H9 (cell line): ENCODE measurements at regions not wholly inside any gene's neighbourhood (a gene's known extent, or its start where the extent isn't known, plus 50 kb on each side); places are given as distances from the start of the nearest gene placed in this dataset.

Experiments
- DNase-seq: peaks from one replicate; pipeline ENCODE4 v3.0.0-alpha.2; 2017
- H2AFZ ChIP-seq: one replicate; pipeline ENCODE4 v1.6.1; 2013; ENCODE audit warnings: mild to moderate bottlenecking, low read length, control low read depth, moderate library complexity
- H2AK5ac ChIP-seq: 2 replicates; pipeline ENCODE4 v1.6.1; 2013; ENCODE audit warnings: low read length, control low read depth, mixed read lengths; ENCODE audit not compliant: insufficient read length
- H2BK120ac ChIP-seq: one replicate; pipeline ENCODE4 v1.6.1; 2013; ENCODE audit warnings: low read depth, mild to moderate bottlenecking, low read length, control low read depth, inconsistent platforms; ENCODE audit not compliant: poor library complexity, severe bottlenecking
- H2BK12ac ChIP-seq: 2 replicates; pipeline ENCODE4 v1.6.1; 2013; ENCODE audit warnings: low read length, control low read depth, mixed read lengths, low read depth; ENCODE audit not compliant: insufficient read length
- H2BK15ac ChIP-seq: 2 replicates; pipeline ENCODE4 v1.6.1; 2013; ENCODE audit warnings: low read depth, low read length, control low read depth
- H2BK20ac ChIP-seq: one replicate; pipeline ENCODE4 v1.6.1; 2013; ENCODE audit warnings: low read depth, mild to moderate bottlenecking, low read length, control low read depth, inconsistent platforms; ENCODE audit not compliant: poor library complexity, severe bottlenecking
- H2BK5ac ChIP-seq: 2 replicates; pipeline ENCODE4 v1.6.1; 2013; ENCODE audit warnings: low read length, control low read depth, mixed read lengths; ENCODE audit not compliant: insufficient read length
- H3K14ac ChIP-seq: 2 replicates; pipeline ENCODE4 v1.6.1; 2013; ENCODE audit warnings: low read length, control low read depth; ENCODE audit not compliant: insufficient read depth
- H3K18ac ChIP-seq: 2 replicates; pipeline ENCODE4 v1.6.1; 2013; ENCODE audit warnings: low read depth, mild to moderate bottlenecking, mixed read lengths, low read length, control low read depth; ENCODE audit not compliant: insufficient read length
- H3K23ac ChIP-seq: 2 replicates; pipeline ENCODE4 v1.6.1; 2013; ENCODE audit warnings: low read length, control low read depth, mixed read lengths, low read depth; ENCODE audit not compliant: insufficient read length
- H3K23me2 ChIP-seq: 2 replicates; pipeline ENCODE4 v1.6.1; 2013; ENCODE audit warnings: low read depth, mild to moderate bottlenecking, mixed read lengths, low read length, control low read depth; ENCODE audit not compliant: insufficient read length, poor library complexity, severe bottlenecking
- H3K27ac ChIP-seq: 2 replicates; pipeline ENCODE4 v1.5.1; 2013; ENCODE audit warnings: low read length, control low read depth, mixed read lengths, low read depth; ENCODE audit not compliant: insufficient read length
- H3K27me3 ChIP-seq: 2 replicates; pipeline ENCODE4 v1.6.1; 2013; ENCODE audit warnings: low read length, control low read depth, inconsistent platforms; ENCODE audit not compliant: insufficient read depth
- H3K4ac ChIP-seq: 2 replicates; pipeline ENCODE4 v1.6.1; 2013; ENCODE audit warnings: low read depth, mild to moderate bottlenecking, control low read depth, inconsistent platforms, low read length, moderate library complexity
- H3K4me1 ChIP-seq: 2 replicates; pipeline ENCODE4 v1.6.1; 2013; ENCODE audit warnings: low read length, control low read depth, inconsistent platforms; ENCODE audit not compliant: insufficient read depth
- H3K4me2 ChIP-seq: 2 replicates; pipeline ENCODE4 v1.6.1; 2013; ENCODE audit warnings: low read length, control low read depth, mixed read lengths; ENCODE audit not compliant: insufficient read length, insufficient read depth
- H3K56ac ChIP-seq: 2 replicates; pipeline ENCODE4 v1.6.1; 2013; ENCODE audit warnings: low read depth, mild to moderate bottlenecking, mixed read lengths, low read length, control low read depth; ENCODE audit not compliant: insufficient read length
- H3K79me1 ChIP-seq: 2 replicates; pipeline ENCODE4 v1.6.1; 2013; ENCODE audit warnings: low read depth, mild to moderate bottlenecking, moderate library complexity, low read length, control low read depth, inconsistent platforms; ENCODE audit not compliant: insufficient read depth, poor library complexity, severe bottlenecking
- H3K79me2 ChIP-seq: 2 replicates; pipeline ENCODE4 v1.6.1; 2013; ENCODE audit warnings: low read length, control low read depth, inconsistent platforms; ENCODE audit not compliant: insufficient read depth
- H3K9ac ChIP-seq: 2 replicates; pipeline ENCODE4 v1.6.1; 2013; ENCODE audit warnings: low read length, control low read depth, mixed read lengths; ENCODE audit not compliant: insufficient read length; ENCODE audit errors: extremely low read depth
- H3K9me3 ChIP-seq: one replicate; pipeline ENCODE4 v1.6.1; 2013; ENCODE audit warnings: low read depth, low read length, inconsistent platforms; ENCODE audit not compliant: control insufficient read depth
- H3T11ph ChIP-seq: one replicate; pipeline ENCODE4 v1.6.1; 2013; ENCODE audit warnings: mild to moderate bottlenecking, low read length, control low read depth, inconsistent platforms
- H4K20me1 ChIP-seq: one replicate; pipeline ENCODE4 v1.6.1; 2013; ENCODE audit not compliant: control insufficient read depth, insufficient read length, insufficient read depth
- H4K5ac ChIP-seq: 2 replicates; pipeline ENCODE4 v1.6.1; 2013; ENCODE audit warnings: low read depth, mild to moderate bottlenecking, mixed read lengths, low read length, control low read depth; ENCODE audit not compliant: insufficient read length
- H4K8ac ChIP-seq: replicated peaks from 2 replicates; pipeline ENCODE4 v1.6.1; 2013; ENCODE audit warnings: low read length, control low read depth, mixed read lengths, low read depth; ENCODE audit not compliant: insufficient read length
- H4K91ac ChIP-seq: 2 replicates; pipeline ENCODE4 v1.6.1; 2013; ENCODE audit warnings: low read depth, mild to moderate bottlenecking, moderate library complexity, mixed read lengths, low read length, control low read depth; ENCODE audit not compliant: insufficient read length
- H3K27ac Mint-ChIP-seq, 3 experiments: 2 replicates in 2 of 3; 3 replicates in 1 of 3; pipeline ENCODE4 v1.8.0; 2020 to 2021; ENCODE audit warnings: mixed read lengths in 3 of 3, mild to moderate bottlenecking in 1 of 3, moderate library complexity in 1 of 3
- H3K27me3 Mint-ChIP-seq: 2 replicates; pipeline ENCODE4 v1.8.0; 2021; ENCODE audit warnings: low read depth, mild to moderate bottlenecking, moderate library complexity, mixed read lengths
- H3K36me3 Mint-ChIP-seq, 3 experiments: 2 replicates in 2 of 3; 3 replicates in 1 of 3; pipeline ENCODE4 v1.8.0; 2020 to 2021; ENCODE audit warnings: low read depth in 3 of 3, mixed read lengths in 3 of 3; ENCODE audit not compliant: insufficient read depth in 1 of 3
- H3K4me1 Mint-ChIP-seq, 2 experiments: 2 replicates each; pipeline ENCODE4 v1.8.0; 2020; ENCODE audit warnings: mixed read lengths in 2 of 2
- H3K4me3 Mint-ChIP-seq, 2 experiments: 2 replicates in 1 of 2; 3 replicates in 1 of 2; pipeline ENCODE4 v1.8.0; 2020 to 2021; ENCODE audit warnings: mild to moderate bottlenecking in 2 of 2, mixed read lengths in 2 of 2, moderate library complexity in 1 of 2
- H3K9me3 Mint-ChIP-seq, 2 experiments: 2 replicates in 1 of 2; 3 replicates in 1 of 2; pipeline ENCODE4 v1.8.0; 2020; ENCODE audit warnings: mild to moderate bottlenecking in 2 of 2, mixed read lengths in 2 of 2, moderate library complexity in 1 of 2
- WGBS: extraction: QIAGEN DNeasy Blood & Tissue Kit; methylation state at CpG from one replicate; pipeline ENCODE4 v1.1.7; 2013; ENCODE audit warnings: missing lambda C conversion rate, low lambda C conversion rate, mixed read lengths; ENCODE audit not compliant: insufficient read length; ENCODE audit errors: extremely low coverage; 5-methylcytosine and 5-hydroxymethylcytosine counted together
- TF ChIP-seq, protein P1 (sequence below): fragments of 200-600 bp; sonication (generic); conservative IDR thresholded peaks from 3 replicates; pipeline ENCODE4 v1.8.0; 2021; ENCODE audit warnings: antibody characterized with exemption, mild to moderate bottlenecking

DNA sequence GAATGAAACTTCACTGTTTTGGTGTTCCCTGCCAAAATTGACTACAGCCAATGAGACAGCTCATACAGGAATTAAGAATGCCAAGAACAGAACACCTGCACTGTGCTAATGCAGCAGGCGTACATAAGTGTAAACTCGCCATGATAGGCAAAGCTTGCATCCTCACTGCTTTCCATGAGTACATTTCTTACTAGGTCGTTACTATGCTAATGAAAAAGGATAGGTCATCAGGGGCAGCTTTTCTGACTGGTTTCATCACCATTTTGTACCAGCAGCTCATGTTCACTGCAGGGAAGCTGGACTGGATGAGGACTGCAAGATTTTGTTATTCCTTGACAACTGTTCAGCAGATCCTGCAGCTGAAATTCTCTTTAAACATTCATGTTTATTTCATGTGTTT, 1383.8 kb downstream of the EFNB2 start:
- no peak overlapping the region for H3K4ac ChIP-seq
- no peak overlapping the region for H4K91ac ChIP-seq
- no peak overlapping the region for H3K4me2 ChIP-seq
- H3K4me3 Mint-ChIP-seq: no peak overlapping the region
- H3K27ac Mint-ChIP-seq: no peak overlapping the region
- TF ChIP-seq, protein P1, sequence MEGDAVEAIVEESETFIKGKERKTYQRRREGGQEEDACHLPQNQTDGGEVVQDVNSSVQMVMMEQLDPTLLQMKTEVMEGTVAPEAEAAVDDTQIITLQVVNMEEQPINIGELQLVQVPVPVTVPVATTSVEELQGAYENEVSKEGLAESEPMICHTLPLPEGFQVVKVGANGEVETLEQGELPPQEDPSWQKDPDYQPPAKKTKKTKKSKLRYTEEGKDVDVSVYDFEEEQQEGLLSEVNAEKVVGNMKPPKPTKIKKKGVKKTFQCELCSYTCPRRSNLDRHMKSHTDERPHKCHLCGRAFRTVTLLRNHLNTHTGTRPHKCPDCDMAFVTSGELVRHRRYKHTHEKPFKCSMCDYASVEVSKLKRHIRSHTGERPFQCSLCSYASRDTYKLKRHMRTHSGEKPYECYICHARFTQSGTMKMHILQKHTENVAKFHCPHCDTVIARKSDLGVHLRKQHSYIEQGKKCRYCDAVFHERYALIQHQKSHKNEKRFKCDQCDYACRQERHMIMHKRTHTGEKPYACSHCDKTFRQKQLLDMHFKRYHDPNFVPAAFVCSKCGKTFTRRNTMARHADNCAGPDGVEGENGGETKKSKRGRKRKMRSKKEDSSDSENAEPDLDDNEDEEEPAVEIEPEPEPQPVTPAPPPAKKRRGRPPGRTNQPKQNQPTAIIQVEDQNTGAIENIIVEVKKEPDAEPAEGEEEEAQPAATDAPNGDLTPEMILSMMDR: no peak
- H3K9me3 Mint-ChIP-seq: no peaks in the 10 kb centered on the region; a peak in 4 of 5 replicates
- no peak for DNase-seq
- no peaks in the 10 kb centered on the region for H3K9me3 ChIP-seq
- H2BK15ac ChIP-seq: no peak overlapping the region
- H3K18ac ChIP-seq: no peak overlapping the region
- H3K23me2 ChIP-seq: no peaks in the 10 kb centered on the region
- H3K23ac ChIP-seq: no peak overlapping the region
- no peak overlapping the region for H2BK5ac ChIP-seq
- H3K27me3 ChIP-seq: no peaks in the 10 kb centered on the region
- no peak overlapping the region for H4K5ac ChIP-seq
- no peak overlapping the region for H3T11ph ChIP-seq
- no peak overlapping the region for H3K56ac ChIP-seq
- no peaks in the 10 kb centered on the region for H3K79me2 ChIP-seq
- H2BK120ac ChIP-seq: no peak overlapping the region
- no peak overlapping the region for H2AFZ ChIP-seq
- no peak overlapping the region for H4K8ac ChIP-seq
- H3K4me1 Mint-ChIP-seq: no peaks in the 10 kb centered on the region
- H3K27ac ChIP-seq: no peak overlapping the region
- no peaks in the 10 kb centered on the region for H3K36me3 Mint-ChIP-seq
- no peak overlapping the region for H3K9ac ChIP-seq
- WGBS: no CpG with 5 or more reads among the region's 3 CpGs
- H3K79me1 ChIP-seq: no peaks in the 10 kb centered on the region
- H2BK12ac ChIP-seq: no peak overlapping the region
- no peak overlapping the region for H2BK20ac ChIP-seq
- no peaks in the 10 kb centered on the region for H3K27me3 Mint-ChIP-seq
- H3K4me1 ChIP-seq: no peaks in the 10 kb centered on the region
- H3K14ac ChIP-seq: no peak overlapping the region
- H2AK5ac ChIP-seq: no peak overlapping the region
- no peaks in the 10 kb centered on the region for H4K20me1 ChIP-seq
